ENCODE measurements at regions not wholly inside any gene's neighbourhood (a gene's known extent, or its start where the extent isn't known, plus 50 kb on each side); places are given as distances from the start of the nearest gene placed in this dataset.

DNA sequence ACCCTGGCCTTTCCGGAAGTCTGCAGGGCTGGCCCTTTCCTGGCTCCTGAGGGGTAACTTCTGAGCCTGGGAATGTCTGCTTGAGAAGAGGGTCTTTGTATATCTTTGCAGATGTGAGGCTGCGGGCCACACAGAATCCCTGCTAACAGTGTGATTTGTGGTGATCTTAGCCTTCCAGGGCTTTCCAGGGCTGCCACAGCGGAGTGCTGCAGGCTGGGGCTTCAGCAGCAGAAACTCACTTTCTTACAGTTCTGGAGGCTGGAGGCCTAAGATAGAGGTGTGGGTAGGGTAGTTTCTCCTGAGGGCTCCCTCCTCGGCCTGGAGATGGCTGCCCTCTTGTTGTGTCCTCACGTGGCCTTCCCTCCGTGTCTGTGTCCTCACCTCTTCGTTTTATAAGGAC, 294.7 kb upstream of the HS6ST1 start:
- TF ChIP-seq POLR2A (IDR thresholded peaks at IDR 0.05), result no peak
- TF ChIP-seq, protein P1, sequence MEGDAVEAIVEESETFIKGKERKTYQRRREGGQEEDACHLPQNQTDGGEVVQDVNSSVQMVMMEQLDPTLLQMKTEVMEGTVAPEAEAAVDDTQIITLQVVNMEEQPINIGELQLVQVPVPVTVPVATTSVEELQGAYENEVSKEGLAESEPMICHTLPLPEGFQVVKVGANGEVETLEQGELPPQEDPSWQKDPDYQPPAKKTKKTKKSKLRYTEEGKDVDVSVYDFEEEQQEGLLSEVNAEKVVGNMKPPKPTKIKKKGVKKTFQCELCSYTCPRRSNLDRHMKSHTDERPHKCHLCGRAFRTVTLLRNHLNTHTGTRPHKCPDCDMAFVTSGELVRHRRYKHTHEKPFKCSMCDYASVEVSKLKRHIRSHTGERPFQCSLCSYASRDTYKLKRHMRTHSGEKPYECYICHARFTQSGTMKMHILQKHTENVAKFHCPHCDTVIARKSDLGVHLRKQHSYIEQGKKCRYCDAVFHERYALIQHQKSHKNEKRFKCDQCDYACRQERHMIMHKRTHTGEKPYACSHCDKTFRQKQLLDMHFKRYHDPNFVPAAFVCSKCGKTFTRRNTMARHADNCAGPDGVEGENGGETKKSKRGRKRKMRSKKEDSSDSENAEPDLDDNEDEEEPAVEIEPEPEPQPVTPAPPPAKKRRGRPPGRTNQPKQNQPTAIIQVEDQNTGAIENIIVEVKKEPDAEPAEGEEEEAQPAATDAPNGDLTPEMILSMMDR (IDR thresholded peaks at IDR 0.05), result no peak

All from gastroesophageal sphincter (tissue), 3 donors.